Ishikawa (cell line): ENCODE measurements at regions not wholly inside any gene's neighbourhood (a gene's known extent, or its start where the extent isn't known, plus 50 kb on each side); places are given as distances from the start of the nearest gene placed in this dataset.

Source experiments
- CEBPB ChIP-seq: IDR thresholded peaks from 2 replicates; pipeline ENCODE4 v1.6.1; 2012
- CREB1 ChIP-seq: IDR thresholded peaks from 2 replicates; pipeline ENCODE4 v1.6.1; 2012; ENCODE audit warnings: low read depth
- EGR1 ChIP-seq: IDR thresholded peaks from 2 replicates; pipeline ENCODE4 v1.6.1; 2012
- FOXM1 ChIP-seq: IDR thresholded peaks from 2 replicates; pipeline ENCODE4 v1.6.1; 2012; ENCODE audit warnings: low read depth, borderline replicate concordance
- NFIC ChIP-seq: IDR thresholded peaks from 2 replicates; pipeline ENCODE4 v1.6.1; 2012
- REST ChIP-seq: IDR thresholded peaks from 2 replicates; pipeline ENCODE4 v1.6.1; 2012; ENCODE audit warnings: low read depth, mild to moderate bottlenecking
- TAF1 ChIP-seq: IDR thresholded peaks from 2 replicates; pipeline ENCODE4 v1.6.1; 2012; ENCODE audit warnings: low read depth, mild to moderate bottlenecking
- TCF12 ChIP-seq: IDR thresholded peaks from 2 replicates; pipeline ENCODE4 v1.6.1; 2012; ENCODE audit warnings: low read depth
- USF1 ChIP-seq: IDR thresholded peaks from 2 replicates; pipeline ENCODE4 v1.6.1; 2012
- YY1 ChIP-seq: IDR thresholded peaks from 2 replicates; pipeline ENCODE4 v1.6.1; 2012; ENCODE audit warnings: low read depth
- ZBTB7A ChIP-seq: IDR thresholded peaks from 2 replicates; pipeline ENCODE4 v1.6.1; 2012; ENCODE audit warnings: low read depth

DNA sequence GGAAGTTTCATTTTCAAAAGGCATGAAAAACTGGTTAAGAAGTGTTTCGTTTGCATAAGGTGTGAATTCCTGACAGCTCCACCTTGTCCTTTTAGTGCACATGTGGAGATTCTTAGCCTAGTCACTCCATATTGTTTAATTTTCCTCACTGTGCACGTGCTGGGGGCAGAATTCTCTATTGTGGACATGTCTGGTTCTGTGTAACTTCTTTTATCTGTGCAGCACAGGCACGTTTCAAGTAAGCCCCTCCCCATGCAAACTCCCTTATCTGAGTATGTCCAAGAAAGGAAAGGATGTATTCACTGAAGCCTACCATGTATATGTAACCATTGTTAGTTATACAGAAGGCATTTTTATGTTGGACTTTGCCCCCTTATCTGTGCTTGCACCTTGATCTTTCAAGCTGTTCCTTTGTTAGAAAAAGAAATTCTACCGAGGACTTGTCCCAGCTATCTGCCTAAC is 1346.3 kb downstream of the REEP3 start:
- no peak for TF ChIP-seq REST
- no peak for TF ChIP-seq ZBTB7A
- TF ChIP-seq YY1, result no peak
- TF ChIP-seq USF1, result no peak
- TF ChIP-seq NFIC, result no peak
- no peak for TF ChIP-seq FOXM1
- TF ChIP-seq TAF1, result no peak
- no peak for TF ChIP-seq CEBPB
- TF ChIP-seq TCF12, result no peak
- TF ChIP-seq CREB1, result no peak
- TF ChIP-seq EGR1, result no peak
